HUES64 (cell line): ENCODE measurements at regions not wholly inside any gene's neighbourhood (a gene's known extent, or its start where the extent isn't known, plus 50 kb on each side); places are given as distances from the start of the nearest gene placed in this dataset.
"Not testable (repeated sequence)": the region's sequence is repeated elsewhere in the genome, so short reads cannot be mapped to it uniquely, and the experiment has no call there.

Source experiments
- H3K27ac ChIP-seq: 2 replicates; pipeline ENCODE4 v1.7.0; 2013; ENCODE audit warnings: low read depth, low read length, inconsistent platforms
- H3K27me3 ChIP-seq: 2 replicates; pipeline ENCODE4 v1.6.1; 2013; ENCODE audit warnings: mild to moderate bottlenecking, low read length; ENCODE audit not compliant: insufficient read depth
- H3K36me3 ChIP-seq: 2 replicates; pipeline ENCODE4 v1.6.1; 2013; ENCODE audit warnings: mild to moderate bottlenecking, low read length; ENCODE audit not compliant: insufficient read depth
- H3K4me1 ChIP-seq: 2 replicates; pipeline ENCODE4 v1.6.1; 2013; ENCODE audit warnings: mild to moderate bottlenecking, low read length, moderate library complexity; ENCODE audit not compliant: insufficient read depth
- H3K4me3 ChIP-seq: 2 replicates; pipeline ENCODE4 v1.5.1; 2013; ENCODE audit warnings: mild to moderate bottlenecking, low read length, moderate library complexity
- H3K9ac ChIP-seq: 2 replicates; pipeline ENCODE4 v1.6.1; 2013; ENCODE audit warnings: mild to moderate bottlenecking, low read depth, low read length
- H3K9me3 ChIP-seq: 2 replicates; pipeline ENCODE4 v1.6.1; 2013; ENCODE audit warnings: low read depth, low read length; ENCODE audit not compliant: insufficient read depth
- WGBS: fragments of 150-250, 120-280 bp; methylation state at CpG from one replicate; pipeline ENCODE4 v1.1.7; 2013; ENCODE audit warnings: missing lambda C conversion rate; 5-methylcytosine and 5-hydroxymethylcytosine counted together

- Histone ChIP-seq H3K4me3 (no peak overlapping the region), H3K27ac (no peak overlapping the region), H3K27me3 (no peaks in the 10 kb centered on the region), H3K4me1 (peaks cover 31% of the 10 kb centered on the region), H3K9ac (no peak overlapping the region), H3K36me3 (no peaks in the 10 kb centered on the region), H3K9me3 (peaks cover 6% of the 10 kb centered on the region; the same call in 1 of the 2 replicates)
- 88% methylated on average over 15 of the region's 15 CpGs for WGBS
Measured at GRCh38 chr11:126149759-126150625, 61.5 kb downstream of the RPUSD4 start.

- Histone ChIP-seq H3K9me3 (peaks cover 6% of the 10 kb centered on the region; the same call in 1 of the 2 replicates), H3K36me3 (no peaks in the 10 kb centered on the region), H3K9ac (no peak overlapping the region), H3K4me3 (no peak overlapping the region), H3K27me3 (no peaks in the 10 kb centered on the region), H3K4me1 (peaks cover 31% of the 10 kb centered on the region), H3K27ac (no peak overlapping the region)
- WGBS = 78% methylated on average over 2 of the region's 2 CpGs
Measured at GRCh38 chr11:126148317-126148716, 63.1 kb downstream of the RPUSD4 start.

GRCh38 chr11:126147208-126148111 is 64.0 kb downstream of the RPUSD4 start:
- Histone ChIP-seq H3K27me3 (no peaks in the 10 kb centered on the region), H3K9me3 (peaks cover 6% of the 10 kb centered on the region; the same call in 1 of the 2 replicates), H3K27ac (peak overlapping the region; percentile 67; the same call in 1 of the 2 replicates), H3K4me1 (peaks cover 31% of the 10 kb centered on the region), H3K36me3 (no peaks in the 10 kb centered on the region), H3K4me3 (no peak overlapping the region), H3K9ac (no peak overlapping the region)
- WGBS = 60% methylated on average over 12 of the region's 12 CpGs

GRCh38 chr11:126146454-126147192 is 64.8 kb downstream of the RPUSD4 start:
- no peaks in the 10 kb centered on the region for H3K9me3 ChIP-seq
- H3K4me1 ChIP-seq = peaks cover 31% of the 10 kb centered on the region
- H3K9ac ChIP-seq = peak overlapping the region; percentile 68; the same call in 1 of the 2 replicates
- peak overlapping the region; percentile 46 for H3K4me3 ChIP-seq
- H3K27me3 ChIP-seq = no peaks in the 10 kb centered on the region
- peak overlapping the region; percentile 89 for H3K27ac ChIP-seq
- WGBS = 15% methylated on average over 23 of the region's 23 CpGs
- H3K36me3 ChIP-seq = no peaks in the 10 kb centered on the region

GRCh38 chr11:126145954-126146353 is 65.5 kb downstream of the RPUSD4 start:
- WGBS = 67% methylated on average over 9 of the region's 9 CpGs
- Histone ChIP-seq H3K27ac (peak overlapping the region; percentile 89; the same call in 1 of the 2 replicates), H3K36me3 (no peaks in the 10 kb centered on the region), H3K27me3 (no peaks in the 10 kb centered on the region), H3K4me1 (peaks cover 31% of the 10 kb centered on the region), H3K9ac (peak overlapping the region; percentile 68; the same call in 1 of the 2 replicates), H3K4me3 (peak overlapping the region; percentile 46), H3K9me3 (no peaks in the 10 kb centered on the region)

GRCh38 chr11:126143491-126143890 is 68.0 kb downstream of the RPUSD4 start:
- H3K27ac ChIP-seq, H3K36me3 ChIP-seq, H3K27me3 ChIP-seq, H3K9me3 ChIP-seq, H3K4me3 ChIP-seq, H3K9ac ChIP-seq: not testable (repeated sequence)
- WGBS = 86% methylated on average over 2 of the region's 2 CpGs
- peaks cover 40% of the 10 kb centered on the region for H3K4me1 ChIP-seq

- no peak overlapping the region for H3K9ac ChIP-seq
- H3K9me3 ChIP-seq = no peaks in the 10 kb centered on the region
- H3K27me3 ChIP-seq = no peaks in the 10 kb centered on the region
- no peak overlapping the region for H3K27ac ChIP-seq
- WGBS = 91% methylated on average over 7 of the region's 7 CpGs
- peaks cover 16% of the 10 kb centered on the region for H3K4me1 ChIP-seq
- H3K36me3 ChIP-seq = no peaks in the 10 kb centered on the region
- H3K4me3 ChIP-seq = no peak overlapping the region
Measured at GRCh38 chr11:126140926-126141280, 70.5 kb downstream of the RPUSD4 start.

GRCh38 chr11:126140201-126140925 is 71.1 kb downstream of the RPUSD4 start:
- Histone ChIP-seq H3K9ac (no peak overlapping the region), H3K9me3 (no peaks in the 10 kb centered on the region), H3K36me3 (no peaks in the 10 kb centered on the region), H3K4me3 (no peak overlapping the region), H3K27me3 (no peaks in the 10 kb centered on the region), H3K27ac (no peak overlapping the region), H3K4me1 (peaks cover 15% of the 10 kb centered on the region)
- WGBS = 90% methylated on average over 9 of the region's 9 CpGs

- no peak overlapping the region for H3K9ac ChIP-seq
- WGBS = 56% methylated on average over 13 of the region's 13 CpGs
Measured at GRCh38 chr11:126139111-126140091, 72.0 kb downstream of the RPUSD4 start.

More at GRCh38 chr11:126139111-126140091, 72.0 kb downstream of the RPUSD4 start:
- Histone ChIP-seq H3K9me3 (no peaks in the 10 kb centered on the region), H3K4me1 (peaks cover 17% of the 10 kb centered on the region), H3K27me3 (no peaks in the 10 kb centered on the region), H3K4me3 (no peak overlapping the region), H3K36me3 (no peaks in the 10 kb centered on the region), H3K27ac (no peak overlapping the region)
